Sigmoid colon (tissue), 6 donors: ENCODE measurements at regions not wholly inside any gene's neighbourhood (a gene's known extent, or its start where the extent isn't known, plus 50 kb on each side); places are given as distances from the start of the nearest gene placed in this dataset.

Experiments
- DNase-seq: peaks from one replicate; pipeline ENCODE4 v3.0.0-alpha.2; 2019
- H3K27ac ChIP-seq, 4 donors: fragments of 200-600 bp; sonication (generic); one replicate each; pipeline ENCODE4 v1.5.1; 2016 to 2019; ENCODE audit warnings: mild to moderate bottlenecking in 1 of 4
- H3K27me3 ChIP-seq, 3 donors: fragments of 200-600 bp; sonication (generic); one replicate each; pipeline ENCODE4 v1.5.1; 2019; ENCODE audit warnings: mild to moderate bottlenecking in 1 of 3
- H3K36me3 ChIP-seq, 4 donors: fragments of 200-600 bp; sonication (generic); one replicate each; pipeline ENCODE4 v1.5.1; 2016 to 2019
- H3K4me1 ChIP-seq, 4 donors: fragments of 200-600 bp; sonication (generic); one replicate each; pipeline ENCODE4 v1.5.1; 2017 to 2019
- H3K4me3 ChIP-seq, 4 donors: fragments of 200-600 bp; sonication (generic); one replicate each; pipeline ENCODE4 v1.5.1; 2017 to 2019; ENCODE audit warnings: mild to moderate bottlenecking in 2 of 4, moderate library complexity in 1 of 4
- H3K9me3 ChIP-seq, 4 donors: fragments of 200-600 bp in 3 of 4; sonication (generic) in 3 of 4; one replicate each; pipeline versions ENCODE4 v1.5.1 to v1.6.1; 2013 to 2019
- EP300 ChIP-seq, 4 donors: sonication (generic); formaldehyde crosslinking; IDR thresholded peaks; one replicate each; pipeline ENCODE4 v1.6.1; 2017; ENCODE audit warnings: antibody characterized with exemption in 4 of 4
- POLR2A ChIP-seq, 2 donors: fragments of 450-650 bp; IDR thresholded peaks; one replicate each; pipeline ENCODE4 v1.6.1; 2016; ENCODE audit warnings: antibody characterized with exemption in 2 of 2, mild to moderate bottlenecking in 2 of 2, moderate library complexity in 2 of 2
- POLR2AphosphoS5 ChIP-seq, 4 donors: sonication (generic); formaldehyde crosslinking; IDR thresholded peaks; one replicate each; pipeline ENCODE4 v1.6.1; 2017; ENCODE audit warnings: antibody characterized with exemption in 4 of 4
- WGBS, 2 donors: extraction: QIAGEN DNeasy Blood & Tissue Kit; methylation state at CpG; one replicate each; pipeline ENCODE4 v1.1.7; 2013; 5-methylcytosine and 5-hydroxymethylcytosine counted together
- intact Hi-C: fragments of 100-400 bp; cut with DNase I; formaldehyde crosslinking; loops from one replicate; pipeline ENCODE4 v1.15.1; 2023
- TF ChIP-seq, protein P1 (sequence below), 4 experiments: fragments of 450-650 bp in 3 of 4; fragments of 200-600 bp in 1 of 4; IDR thresholded peaks; one replicate each; pipeline ENCODE4 v1.5.1; 2016 to 2019; ENCODE audit warnings: antibody characterized with exemption in 4 of 4, mild to moderate bottlenecking in 3 of 4, moderate library complexity in 2 of 4
- donor health status: healthy with polysubstance abuse.
- donor health status: healthy.

DNA sequence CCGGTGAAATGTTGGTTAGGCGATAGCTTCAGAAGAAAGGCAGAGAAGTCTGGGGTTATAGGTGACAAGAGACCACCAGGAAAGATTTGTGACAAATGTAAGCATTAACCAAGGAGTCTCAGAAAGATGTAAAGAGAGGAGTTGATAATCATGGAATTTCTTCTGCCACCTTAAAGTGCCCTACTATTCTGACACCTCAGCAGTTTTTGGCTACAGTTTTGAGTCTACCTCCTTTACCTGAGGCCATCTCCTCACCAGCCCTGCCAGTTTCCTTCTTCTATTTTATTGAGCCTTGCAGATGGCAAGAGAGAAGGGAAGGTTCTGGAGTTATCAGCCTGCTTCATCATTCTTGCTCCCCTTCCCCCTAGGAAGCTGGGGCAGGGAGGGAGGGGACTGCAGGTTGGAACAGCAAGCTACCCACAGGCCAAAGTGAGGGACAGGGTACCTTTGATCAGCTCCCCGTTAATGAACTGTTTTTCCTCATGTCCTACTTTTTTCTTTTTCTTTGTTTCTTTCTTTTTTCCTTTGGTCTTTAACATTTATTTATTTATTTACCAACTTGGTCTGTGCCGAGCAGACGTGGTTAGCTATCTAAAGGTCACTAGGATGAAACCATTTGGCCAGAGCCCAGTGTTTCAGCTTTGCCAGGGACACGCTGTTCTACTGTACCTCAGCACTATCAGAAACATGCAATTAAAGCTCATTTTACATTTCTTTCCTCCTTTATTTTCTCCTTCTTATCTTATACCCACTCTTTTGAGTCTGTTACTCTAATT, 438.7 kb upstream of the AR start:
- no peaks in the 10 kb centered on the region for H3K9me3 ChIP-seq
- no peak overlapping the region for H3K4me3 ChIP-seq
- H3K36me3 ChIP-seq, result no peaks in the 10 kb centered on the region
- H3K4me1 ChIP-seq, result peaks cover 0 to 6% (median 0%) of the 10 kb centered on the region in 4 donors
- no peaks in the 10 kb centered on the region for H3K27me3 ChIP-seq
- H3K27ac ChIP-seq, result no peak overlapping the region
- intact Hi-C loops, result no loop called here
- 64 to 69% methylated on average over 6 of the region's 6 CpGs for WGBS, 2 donors
- no peak for DNase-seq
- TF ChIP-seq, protein P1, sequence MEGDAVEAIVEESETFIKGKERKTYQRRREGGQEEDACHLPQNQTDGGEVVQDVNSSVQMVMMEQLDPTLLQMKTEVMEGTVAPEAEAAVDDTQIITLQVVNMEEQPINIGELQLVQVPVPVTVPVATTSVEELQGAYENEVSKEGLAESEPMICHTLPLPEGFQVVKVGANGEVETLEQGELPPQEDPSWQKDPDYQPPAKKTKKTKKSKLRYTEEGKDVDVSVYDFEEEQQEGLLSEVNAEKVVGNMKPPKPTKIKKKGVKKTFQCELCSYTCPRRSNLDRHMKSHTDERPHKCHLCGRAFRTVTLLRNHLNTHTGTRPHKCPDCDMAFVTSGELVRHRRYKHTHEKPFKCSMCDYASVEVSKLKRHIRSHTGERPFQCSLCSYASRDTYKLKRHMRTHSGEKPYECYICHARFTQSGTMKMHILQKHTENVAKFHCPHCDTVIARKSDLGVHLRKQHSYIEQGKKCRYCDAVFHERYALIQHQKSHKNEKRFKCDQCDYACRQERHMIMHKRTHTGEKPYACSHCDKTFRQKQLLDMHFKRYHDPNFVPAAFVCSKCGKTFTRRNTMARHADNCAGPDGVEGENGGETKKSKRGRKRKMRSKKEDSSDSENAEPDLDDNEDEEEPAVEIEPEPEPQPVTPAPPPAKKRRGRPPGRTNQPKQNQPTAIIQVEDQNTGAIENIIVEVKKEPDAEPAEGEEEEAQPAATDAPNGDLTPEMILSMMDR (IDR thresholded peaks at IDR 0.05), result no peak
- no peak for TF ChIP-seq POLR2A (IDR thresholded peaks at IDR 0.05)

DNA sequence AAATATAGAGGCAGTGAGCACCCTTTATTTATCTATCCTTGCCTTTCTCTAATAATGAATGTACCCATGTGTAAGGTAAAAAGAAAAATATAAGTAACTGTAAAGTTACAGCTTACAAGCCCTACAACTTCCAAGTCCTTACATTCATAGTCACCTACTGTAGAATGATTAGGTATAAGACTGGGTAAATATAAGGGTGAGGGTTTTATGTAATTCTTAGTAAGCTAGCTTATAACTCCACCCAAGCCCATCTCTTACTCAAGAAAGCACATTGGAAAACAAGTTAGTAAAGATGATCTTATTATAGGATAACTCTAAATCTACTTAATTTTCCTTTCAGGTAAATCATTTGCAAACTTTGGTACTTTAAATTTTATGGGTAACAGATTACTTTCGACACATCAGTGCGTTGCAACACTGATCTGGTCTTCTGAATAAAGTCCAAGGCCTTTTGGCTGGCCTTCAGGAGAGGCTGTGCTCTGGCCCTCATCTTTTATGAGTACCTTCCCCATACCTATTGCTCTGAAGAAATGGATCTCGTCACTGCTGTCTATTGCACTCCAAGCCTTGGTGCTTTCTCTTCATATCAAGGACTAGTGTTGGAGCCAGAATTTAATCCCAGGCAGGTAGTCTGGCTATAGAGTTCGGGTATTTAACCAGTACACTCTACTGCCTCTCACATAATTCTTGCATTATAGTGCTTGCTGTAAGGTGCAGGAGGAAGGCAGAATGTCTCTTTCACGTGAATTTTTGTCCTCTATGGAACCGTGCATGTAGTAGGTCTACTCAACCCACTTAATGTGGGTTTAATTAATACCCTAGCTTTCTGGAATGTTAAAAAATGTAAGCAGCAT, 443.6 kb upstream of the AR start:
- Histone ChIP-seq H3K36me3 (no peaks in the 10 kb centered on the region), H3K9me3 (no peaks in the 10 kb centered on the region), H3K27me3 (no peaks in the 10 kb centered on the region), H3K27ac (no peak overlapping the region), H3K4me1 (peaks cover 0 to under 1% (median 0%) of the 10 kb centered on the region in 4 donors), H3K4me3 (no peak overlapping the region)
- TF ChIP-seq POLR2A (IDR thresholded peaks at IDR 0.05) (no peak), POLR2AphosphoS5 (IDR thresholded peaks at IDR 0.05) (no peak), EP300 (IDR thresholded peaks at IDR 0.05) (no peak)
- TF ChIP-seq, protein P1 (IDR thresholded peaks at IDR 0.05), result no peak
- intact Hi-C loops, result no loop called here
- 30 to 67% methylated on average over 6 of the region's 6 CpGs for WGBS, 2 donors
- no peak for DNase-seq

DNA sequence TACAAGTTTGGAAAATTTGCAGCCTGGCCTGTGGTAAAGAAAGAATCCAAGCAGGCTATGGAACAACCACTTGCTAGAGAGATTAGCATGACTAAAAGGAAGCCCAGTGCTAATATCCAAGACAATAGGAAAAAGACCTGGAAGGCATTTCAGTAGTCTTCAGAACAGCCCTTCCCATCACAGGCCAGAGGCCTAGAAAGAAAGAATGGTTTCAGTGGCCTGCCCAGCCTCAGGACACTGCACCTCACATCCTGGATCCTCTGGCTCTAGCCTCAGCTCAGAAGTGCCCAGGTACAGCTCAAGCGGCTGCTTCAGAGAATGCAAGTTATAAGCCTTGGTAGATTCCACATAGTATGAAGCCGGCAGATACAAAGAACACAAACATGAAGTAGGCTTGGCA, 449.8 kb upstream of the AR start:
- TF ChIP-seq EP300 (IDR thresholded peaks at IDR 0.05) (no peak), POLR2A (IDR thresholded peaks at IDR 0.05) (no peak), POLR2AphosphoS5 (IDR thresholded peaks at IDR 0.05) (no peak)
- TF ChIP-seq, protein P1 (IDR thresholded peaks at IDR 0.05), result no peak
- Histone ChIP-seq H3K27me3 (no peaks in the 10 kb centered on the region), H3K4me1 (no peaks in the 10 kb centered on the region), H3K4me3 (no peak overlapping the region), H3K36me3 (no peaks in the 10 kb centered on the region), H3K9me3 (no peaks in the 10 kb centered on the region), H3K27ac (no peak overlapping the region)
- intact Hi-C loops, result no loop called here
- no peak for DNase-seq
- 94 to 96% methylated on average over 2 of the region's 2 CpGs for WGBS, 2 donors

DNA sequence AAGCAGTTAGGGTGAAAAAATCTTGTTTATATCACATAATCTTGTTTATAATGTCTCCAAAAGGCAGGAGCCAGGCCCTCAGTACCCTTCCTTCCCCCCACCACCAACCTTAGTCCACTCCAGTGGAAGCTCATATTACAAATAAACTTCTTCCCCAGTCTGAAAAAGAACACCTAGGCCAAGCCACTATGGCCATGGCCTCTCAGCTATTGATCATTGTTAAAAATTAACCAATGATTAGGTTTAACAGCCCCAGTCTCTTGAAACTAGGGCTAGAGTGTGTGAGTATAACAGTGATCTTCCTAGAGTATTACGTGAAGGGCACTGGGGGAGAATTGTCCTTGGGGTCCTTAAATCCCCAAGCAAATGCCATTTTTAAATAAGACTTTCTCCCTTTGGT, 411.9 kb upstream of the EDA2R start:
- H3K4me3 ChIP-seq, result no peak overlapping the region
- no peak overlapping the region for H3K27ac ChIP-seq
- H3K9me3 ChIP-seq, result no peaks in the 10 kb centered on the region
- intact Hi-C loops, result no loop called here
- H3K27me3 ChIP-seq, result no peaks in the 10 kb centered on the region
- no peak for DNase-seq
- no peaks in the 10 kb centered on the region for H3K4me1 ChIP-seq
- no peaks in the 10 kb centered on the region for H3K36me3 ChIP-seq
- TF ChIP-seq POLR2A (IDR thresholded peaks at IDR 0.05), result no peak
- TF ChIP-seq, protein P1 (IDR thresholded peaks at IDR 0.05), result no peak
- TF ChIP-seq EP300 (IDR thresholded peaks at IDR 0.05), result no peak
- 89 to 92% methylated on average over 1 of the region's 1 CpG for WGBS, 2 donors
